22Rv1 (cell line): ENCODE measurements at regions not wholly inside any gene's neighbourhood (a gene's known extent, or its start where the extent isn't known, plus 50 kb on each side); places are given as distances from the start of the nearest gene placed in this dataset.
"Not testable (repeated sequence)": the region's sequence is repeated elsewhere in the genome, so short reads cannot be mapped to it uniquely, and the experiment has no call there.

Experiments used
- ZFX ChIP-seq: fragments of 450-650 bp; IDR thresholded peaks from 2 replicates; pipeline ENCODE4 v1.6.1; 2017; ENCODE audit warnings: antibody characterized with exemption, borderline replicate concordance
- TF ChIP-seq, protein P1 (sequence below): fragments of 450-650 bp; IDR thresholded peaks from 2 replicates; pipeline ENCODE4 v1.5.1; 2017; ENCODE audit warnings: mild to moderate bottlenecking

DNA sequence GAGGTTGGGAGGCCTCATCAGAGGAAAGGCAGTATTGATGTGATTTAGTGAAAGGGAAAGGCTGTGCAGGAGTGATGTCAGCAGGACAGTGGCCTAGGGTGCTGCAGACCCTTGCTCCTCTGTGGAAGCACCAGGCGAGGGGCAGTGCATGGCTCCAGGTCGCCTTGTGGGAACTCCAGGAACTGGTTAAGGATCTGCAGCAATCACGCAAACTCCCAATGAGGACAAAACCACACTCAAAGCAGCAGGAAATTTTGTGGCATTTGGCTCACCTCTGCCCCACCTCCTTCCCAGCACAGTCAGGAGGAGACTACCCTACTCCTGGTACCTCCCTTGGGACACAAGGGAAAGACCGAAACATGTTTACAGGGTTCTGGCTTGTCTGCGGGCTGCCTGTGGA lies 251.5 kb downstream of the GADD45G start:
- TF ChIP-seq, protein P1, sequence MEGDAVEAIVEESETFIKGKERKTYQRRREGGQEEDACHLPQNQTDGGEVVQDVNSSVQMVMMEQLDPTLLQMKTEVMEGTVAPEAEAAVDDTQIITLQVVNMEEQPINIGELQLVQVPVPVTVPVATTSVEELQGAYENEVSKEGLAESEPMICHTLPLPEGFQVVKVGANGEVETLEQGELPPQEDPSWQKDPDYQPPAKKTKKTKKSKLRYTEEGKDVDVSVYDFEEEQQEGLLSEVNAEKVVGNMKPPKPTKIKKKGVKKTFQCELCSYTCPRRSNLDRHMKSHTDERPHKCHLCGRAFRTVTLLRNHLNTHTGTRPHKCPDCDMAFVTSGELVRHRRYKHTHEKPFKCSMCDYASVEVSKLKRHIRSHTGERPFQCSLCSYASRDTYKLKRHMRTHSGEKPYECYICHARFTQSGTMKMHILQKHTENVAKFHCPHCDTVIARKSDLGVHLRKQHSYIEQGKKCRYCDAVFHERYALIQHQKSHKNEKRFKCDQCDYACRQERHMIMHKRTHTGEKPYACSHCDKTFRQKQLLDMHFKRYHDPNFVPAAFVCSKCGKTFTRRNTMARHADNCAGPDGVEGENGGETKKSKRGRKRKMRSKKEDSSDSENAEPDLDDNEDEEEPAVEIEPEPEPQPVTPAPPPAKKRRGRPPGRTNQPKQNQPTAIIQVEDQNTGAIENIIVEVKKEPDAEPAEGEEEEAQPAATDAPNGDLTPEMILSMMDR, result not testable (repeated sequence)
- TF ChIP-seq ZFX, result not testable (repeated sequence)
